Upper lobe of left lung (tissue), 4 donors: ENCODE measurements at regions not wholly inside any gene's neighbourhood (a gene's known extent, or its start where the extent isn't known, plus 50 kb on each side); places are given as distances from the start of the nearest gene placed in this dataset.

Source experiments
- EP300 ChIP-seq, 4 donors: sonication (generic); formaldehyde crosslinking; IDR thresholded peaks; one replicate each; pipeline ENCODE4 v1.5.1; 2017; ENCODE audit warnings: antibody characterized with exemption in 4 of 4, control low read depth in 2 of 4
- POLR2A ChIP-seq, 4 donors: fragments of 450-650 bp; IDR thresholded peaks; one replicate each; pipeline ENCODE4 v1.5.1; 2016 to 2017; ENCODE audit warnings: antibody characterized with exemption in 4 of 4, mild to moderate bottlenecking in 2 of 4
- POLR2AphosphoS5 ChIP-seq, 2 donors: sonication (generic); formaldehyde crosslinking; IDR thresholded peaks; one replicate each; pipeline ENCODE4 v1.5.1; 2017; ENCODE audit warnings: antibody characterized with exemption in 2 of 2
- TF ChIP-seq, protein P1 (sequence below), 6 experiments: fragments of 450-650 bp in 4 of 6; fragments of 200-600 bp in 2 of 6; sonication (generic) in 2 of 6; IDR thresholded peaks; one replicate each; pipeline ENCODE4 v1.5.1; 2016 to 2019; ENCODE audit warnings: antibody characterized with exemption in 6 of 6

DNA sequence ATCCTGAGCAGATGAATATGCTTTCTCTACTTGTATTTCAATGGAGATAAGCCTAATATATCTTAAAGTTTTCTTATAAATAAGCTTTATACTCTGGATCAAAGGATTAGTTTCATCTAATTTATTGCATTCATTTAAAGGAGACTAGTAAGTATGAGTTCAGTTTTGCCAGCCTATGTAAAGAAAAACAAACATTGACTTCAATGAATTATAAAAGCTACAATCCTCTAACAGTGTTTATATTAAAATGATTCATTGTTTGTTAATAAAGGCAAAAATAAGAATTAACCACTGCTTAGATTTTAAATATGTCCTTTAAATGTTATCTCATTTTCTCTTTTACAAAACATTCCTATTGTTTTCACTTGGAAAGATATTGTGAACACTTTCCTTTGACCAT lies 566.0 kb downstream of the EPHA4 start:
- TF ChIP-seq, protein P1, sequence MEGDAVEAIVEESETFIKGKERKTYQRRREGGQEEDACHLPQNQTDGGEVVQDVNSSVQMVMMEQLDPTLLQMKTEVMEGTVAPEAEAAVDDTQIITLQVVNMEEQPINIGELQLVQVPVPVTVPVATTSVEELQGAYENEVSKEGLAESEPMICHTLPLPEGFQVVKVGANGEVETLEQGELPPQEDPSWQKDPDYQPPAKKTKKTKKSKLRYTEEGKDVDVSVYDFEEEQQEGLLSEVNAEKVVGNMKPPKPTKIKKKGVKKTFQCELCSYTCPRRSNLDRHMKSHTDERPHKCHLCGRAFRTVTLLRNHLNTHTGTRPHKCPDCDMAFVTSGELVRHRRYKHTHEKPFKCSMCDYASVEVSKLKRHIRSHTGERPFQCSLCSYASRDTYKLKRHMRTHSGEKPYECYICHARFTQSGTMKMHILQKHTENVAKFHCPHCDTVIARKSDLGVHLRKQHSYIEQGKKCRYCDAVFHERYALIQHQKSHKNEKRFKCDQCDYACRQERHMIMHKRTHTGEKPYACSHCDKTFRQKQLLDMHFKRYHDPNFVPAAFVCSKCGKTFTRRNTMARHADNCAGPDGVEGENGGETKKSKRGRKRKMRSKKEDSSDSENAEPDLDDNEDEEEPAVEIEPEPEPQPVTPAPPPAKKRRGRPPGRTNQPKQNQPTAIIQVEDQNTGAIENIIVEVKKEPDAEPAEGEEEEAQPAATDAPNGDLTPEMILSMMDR (IDR thresholded peaks at IDR 0.05) = no peak
- TF ChIP-seq POLR2A (IDR thresholded peaks at IDR 0.05) = no peak
- TF ChIP-seq POLR2AphosphoS5 (IDR thresholded peaks at IDR 0.05) = no peak
- no peak for TF ChIP-seq EP300 (IDR thresholded peaks at IDR 0.05)
